Adipocyte (in vitro differentiated cells): ENCODE measurements at regions not wholly inside any gene's neighbourhood (a gene's known extent, or its start where the extent isn't known, plus 50 kb on each side); places are given as distances from the start of the nearest gene placed in this dataset.
"Not testable (repeated sequence)": the region's sequence is repeated elsewhere in the genome, so short reads cannot be mapped to it uniquely, and the experiment has no call there.

Experiments
- DNase-seq: peaks from one replicate; pipeline ENCODE4 v3.0.0-alpha.2; 2015; ENCODE audit warnings: low read depth
- H3K27me3 ChIP-seq: replicated peaks from 2 replicates; pipeline ENCODE4 v1.7.0; 2013; ENCODE audit warnings: mild to moderate bottlenecking, low read length, moderate library complexity; ENCODE audit not compliant: control insufficient read depth, insufficient read depth
- H3K36me3 ChIP-seq: 2 replicates; pipeline ENCODE4 v1.7.0; 2013; ENCODE audit warnings: low read length, mild to moderate bottlenecking, moderate library complexity; ENCODE audit not compliant: control insufficient read depth, insufficient read depth, severe bottlenecking
- H3K4me1 ChIP-seq: 2 replicates; pipeline ENCODE4 v1.7.0; 2013; ENCODE audit warnings: mild to moderate bottlenecking, low read length, moderate library complexity; ENCODE audit not compliant: control insufficient read depth, insufficient read depth
- H3K4me3 ChIP-seq: 2 replicates; pipeline ENCODE4 v1.7.0; 2013; ENCODE audit warnings: mild to moderate bottlenecking, low read length, moderate library complexity
- H3K9ac ChIP-seq: 2 replicates; pipeline ENCODE4 v1.7.0; 2013; ENCODE audit warnings: mild to moderate bottlenecking, low read length, moderate library complexity
- H3K9me3 ChIP-seq: 2 replicates; pipeline ENCODE4 v1.7.0; 2013; ENCODE audit warnings: mild to moderate bottlenecking, low read length, moderate library complexity; ENCODE audit not compliant: control insufficient read depth

DNA sequence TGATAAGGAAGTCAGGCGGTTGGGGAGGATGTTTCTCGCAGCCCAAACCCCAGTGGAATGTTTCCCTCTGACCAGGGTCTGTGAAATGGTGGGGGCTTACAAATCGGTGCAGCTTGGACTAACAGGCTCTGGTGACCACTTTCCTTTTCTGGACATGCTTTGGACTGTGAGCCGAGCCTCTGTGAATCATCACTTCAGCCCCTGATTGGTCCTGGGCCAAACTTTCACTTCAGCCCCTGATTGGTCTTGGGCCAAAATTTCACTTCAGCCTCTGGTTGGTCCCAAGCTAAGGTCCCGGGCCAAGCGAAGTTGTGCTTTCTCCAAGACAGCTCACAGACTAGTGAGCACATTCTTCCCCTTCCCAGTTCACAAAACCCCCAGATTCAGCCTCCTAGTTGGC, 223.7 kb upstream of the ANKRD20A1 start:
- not testable (repeated sequence) for H3K36me3 ChIP-seq, DNase-seq, H3K9ac ChIP-seq, H3K9me3 ChIP-seq, H3K4me1 ChIP-seq, H3K4me3 ChIP-seq, H3K27me3 ChIP-seq

GRCh38 chr9:67611900-67612299, 246.8 kb upstream of the ANKRD20A1 start:
- not testable (repeated sequence) for H3K9me3 ChIP-seq, H3K27me3 ChIP-seq, H3K4me3 ChIP-seq, H3K9ac ChIP-seq, H3K4me1 ChIP-seq, DNase-seq, H3K36me3 ChIP-seq

DNA sequence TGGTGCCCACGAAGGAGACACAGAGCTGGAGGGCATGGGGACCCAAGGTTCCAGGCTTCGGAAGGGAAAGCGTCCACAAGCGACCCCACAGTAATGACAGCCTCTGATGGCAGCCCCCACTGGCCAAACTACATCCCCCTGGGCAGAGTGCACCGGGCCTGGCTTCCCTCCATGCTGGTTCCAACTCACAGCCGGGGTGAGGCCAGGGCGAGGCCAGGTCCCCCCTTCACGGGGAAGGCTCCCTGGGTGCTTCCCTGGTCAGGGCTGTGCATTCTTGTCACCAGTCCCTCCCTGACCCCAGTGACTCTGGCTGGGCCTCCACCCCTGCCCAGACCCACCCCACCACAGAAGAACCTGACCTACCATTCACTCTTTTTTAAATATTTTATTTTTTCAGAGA, 248.9 kb upstream of the ANKRD20A1 start:
- DNase-seq, H3K36me3 ChIP-seq, H3K9ac ChIP-seq: not testable (repeated sequence)

GRCh38 chr9:67609435-67609834, 249.3 kb upstream of the ANKRD20A1 start:
- H3K27me3 ChIP-seq, H3K9me3 ChIP-seq, H3K9ac ChIP-seq, H3K4me3 ChIP-seq, DNase-seq, H3K4me1 ChIP-seq, H3K36me3 ChIP-seq: not testable (repeated sequence)

More for the DNA sequence above, 248.9 kb upstream of the ANKRD20A1 start:
- not testable (repeated sequence) for H3K27me3 ChIP-seq, H3K9me3 ChIP-seq, H3K4me3 ChIP-seq, H3K4me1 ChIP-seq

GRCh38 chr9:67605113-67605512, 253.6 kb upstream of the ANKRD20A1 start:
- H3K9me3 ChIP-seq, H3K4me1 ChIP-seq, H3K27me3 ChIP-seq, H3K36me3 ChIP-seq, DNase-seq, H3K9ac ChIP-seq, H3K4me3 ChIP-seq: not testable (repeated sequence)

GRCh38 chr9:67603609-67604008, 255.1 kb upstream of the ANKRD20A1 start:
- not testable (repeated sequence) for DNase-seq

GRCh38 chr9:67592424-67592823, 266.3 kb upstream of the ANKRD20A1 start:
- not testable (repeated sequence) for H3K4me1 ChIP-seq, H3K36me3 ChIP-seq, H3K27me3 ChIP-seq, DNase-seq, H3K4me3 ChIP-seq, H3K9ac ChIP-seq, H3K9me3 ChIP-seq

More at GRCh38 chr9:67603609-67604008, 255.1 kb upstream of the ANKRD20A1 start:
- H3K27me3 ChIP-seq, H3K4me1 ChIP-seq, H3K36me3 ChIP-seq, H3K4me3 ChIP-seq, H3K9ac ChIP-seq, H3K9me3 ChIP-seq: not testable (repeated sequence)

DNA sequence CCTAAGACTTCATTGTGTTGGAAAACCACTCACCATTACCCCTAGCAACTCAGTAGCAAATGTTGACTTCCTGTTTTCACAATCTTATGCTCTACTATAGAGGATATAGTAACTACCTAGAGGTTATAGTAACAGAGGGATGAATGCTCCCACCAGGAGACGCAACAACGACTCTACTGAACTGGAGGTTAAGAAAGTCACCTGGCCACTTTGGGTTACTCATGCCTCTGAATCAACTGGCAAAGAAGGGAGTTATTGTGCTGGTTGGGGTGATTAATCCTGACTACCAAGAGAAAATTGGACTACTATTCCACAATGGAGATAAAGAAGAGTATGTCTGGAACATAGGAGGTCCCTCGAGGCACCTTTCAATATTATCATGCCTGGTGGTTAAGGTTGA, 302.9 kb upstream of the ANKRD20A1 start:
- not testable (repeated sequence) for H3K4me1 ChIP-seq, H3K4me3 ChIP-seq, H3K9me3 ChIP-seq, DNase-seq, H3K36me3 ChIP-seq, H3K27me3 ChIP-seq, H3K9ac ChIP-seq

- DNase-seq, H3K27me3 ChIP-seq, H3K4me1 ChIP-seq, H3K9ac ChIP-seq, H3K9me3 ChIP-seq, H3K36me3 ChIP-seq, H3K4me3 ChIP-seq: not testable (repeated sequence)
Observed at GRCh38 chr9:67550044-67550443, 308.7 kb upstream of the ANKRD20A1 start.

- not testable (repeated sequence) for DNase-seq, H3K36me3 ChIP-seq, H3K9ac ChIP-seq, H3K9me3 ChIP-seq, H3K4me3 ChIP-seq, H3K27me3 ChIP-seq, H3K4me1 ChIP-seq
Observed at GRCh38 chr9:67529834-67530233, 328.9 kb upstream of the ANKRD20A1 start.

DNA sequence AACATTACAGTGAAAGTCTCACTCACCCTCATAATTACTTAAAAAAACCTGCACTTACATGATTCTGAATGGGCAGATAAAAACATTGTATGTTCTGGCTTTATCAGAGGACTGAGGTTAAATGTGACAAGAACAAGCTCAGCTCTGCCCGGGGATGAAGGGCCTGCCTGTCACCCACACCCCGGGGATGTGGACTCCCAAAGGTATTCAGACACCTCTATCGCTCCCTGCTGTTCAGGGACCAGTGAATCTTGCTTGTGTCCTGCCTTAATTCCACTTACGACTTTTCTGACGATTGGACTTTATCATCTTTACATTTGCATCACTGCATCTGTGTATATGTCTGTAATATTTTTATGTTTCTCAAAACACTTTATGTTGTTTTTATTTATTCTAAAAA, 341.8 kb upstream of the ANKRD20A1 start:
- not testable (repeated sequence) for H3K4me1 ChIP-seq, DNase-seq, H3K27me3 ChIP-seq, H3K36me3 ChIP-seq, H3K9ac ChIP-seq, H3K9me3 ChIP-seq, H3K4me3 ChIP-seq

DNA sequence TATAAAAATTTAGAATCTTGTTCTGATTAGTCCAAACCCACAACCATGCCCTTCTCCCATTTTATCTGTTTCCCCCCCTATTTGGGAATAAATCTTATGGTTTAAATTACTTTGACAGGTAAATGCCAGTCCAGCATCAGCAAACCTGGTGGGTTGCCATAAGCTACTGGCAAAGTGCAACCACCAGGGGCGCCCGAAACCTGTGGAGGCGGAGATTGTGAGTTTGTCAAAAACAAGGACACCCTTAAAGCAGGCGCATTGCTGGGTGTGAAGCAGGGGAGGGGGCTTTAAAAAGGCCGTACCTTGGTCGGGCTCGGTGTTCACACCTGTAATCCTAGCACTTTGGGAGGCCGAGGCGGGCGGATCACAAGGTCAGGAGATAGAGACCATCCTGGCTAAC, 344.1 kb upstream of the ANKRD20A1 start:
- not testable (repeated sequence) for H3K4me3 ChIP-seq, H3K36me3 ChIP-seq, H3K9ac ChIP-seq, H3K27me3 ChIP-seq, DNase-seq, H3K4me1 ChIP-seq, H3K9me3 ChIP-seq
